ENCODE measurements at regions not wholly inside any gene's neighbourhood (a gene's known extent, or its start where the extent isn't known, plus 50 kb on each side); places are given as distances from the start of the nearest gene placed in this dataset.

DNA sequence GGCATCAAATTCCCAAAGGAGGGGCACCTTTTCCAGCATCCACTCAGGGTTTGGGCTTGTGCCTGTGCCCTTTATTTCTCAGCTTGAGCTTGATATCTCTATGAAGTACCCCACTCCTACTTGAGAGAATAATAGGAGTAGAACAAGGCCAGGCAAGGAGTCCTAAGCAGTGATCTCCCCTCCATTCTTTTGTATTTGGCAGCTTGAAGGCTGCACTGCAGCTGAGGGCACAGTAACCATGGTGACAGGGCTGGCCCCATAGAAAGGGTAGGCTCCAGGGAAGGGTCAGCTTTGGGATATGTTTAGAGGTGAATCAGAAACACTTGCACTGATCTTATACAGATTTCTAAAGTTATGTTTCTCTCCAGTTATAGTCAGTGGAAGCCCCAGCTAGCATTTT, 145.4 kb upstream of the SLC24A5 start:
- TF ChIP-seq, protein P1, sequence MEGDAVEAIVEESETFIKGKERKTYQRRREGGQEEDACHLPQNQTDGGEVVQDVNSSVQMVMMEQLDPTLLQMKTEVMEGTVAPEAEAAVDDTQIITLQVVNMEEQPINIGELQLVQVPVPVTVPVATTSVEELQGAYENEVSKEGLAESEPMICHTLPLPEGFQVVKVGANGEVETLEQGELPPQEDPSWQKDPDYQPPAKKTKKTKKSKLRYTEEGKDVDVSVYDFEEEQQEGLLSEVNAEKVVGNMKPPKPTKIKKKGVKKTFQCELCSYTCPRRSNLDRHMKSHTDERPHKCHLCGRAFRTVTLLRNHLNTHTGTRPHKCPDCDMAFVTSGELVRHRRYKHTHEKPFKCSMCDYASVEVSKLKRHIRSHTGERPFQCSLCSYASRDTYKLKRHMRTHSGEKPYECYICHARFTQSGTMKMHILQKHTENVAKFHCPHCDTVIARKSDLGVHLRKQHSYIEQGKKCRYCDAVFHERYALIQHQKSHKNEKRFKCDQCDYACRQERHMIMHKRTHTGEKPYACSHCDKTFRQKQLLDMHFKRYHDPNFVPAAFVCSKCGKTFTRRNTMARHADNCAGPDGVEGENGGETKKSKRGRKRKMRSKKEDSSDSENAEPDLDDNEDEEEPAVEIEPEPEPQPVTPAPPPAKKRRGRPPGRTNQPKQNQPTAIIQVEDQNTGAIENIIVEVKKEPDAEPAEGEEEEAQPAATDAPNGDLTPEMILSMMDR (IDR thresholded peaks at IDR 0.05; ENCODE audit: poor library complexity) = no peak
- no peak for TF ChIP-seq EZH2 (IDR thresholded peaks at IDR 0.05; ENCODE audit: borderline replicate concordance)
